ENCODE measurements at regions not wholly inside any gene's neighbourhood (a gene's known extent, or its start where the extent isn't known, plus 50 kb on each side); places are given as distances from the start of the nearest gene placed in this dataset.

- no peak for DNase-seq (ENCODE audit: low read depth in 3 of 3, low spot score in 1 of 3)
Observed at GRCh38 chr5:35436400-35437057, 181.1 kb upstream of the SPEF2 start.

- no peak for DNase-seq (ENCODE audit: low read depth in 3 of 3, low spot score in 1 of 3)
Observed at GRCh38 chr5:35430381-35431162, 187.1 kb upstream of the SPEF2 start.

- no peak for DNase-seq (ENCODE audit: low read depth in 3 of 3, low spot score in 1 of 3)
Observed at GRCh38 chr5:35420200-35420599, 189.9 kb upstream of the PRLR start.

DNA sequence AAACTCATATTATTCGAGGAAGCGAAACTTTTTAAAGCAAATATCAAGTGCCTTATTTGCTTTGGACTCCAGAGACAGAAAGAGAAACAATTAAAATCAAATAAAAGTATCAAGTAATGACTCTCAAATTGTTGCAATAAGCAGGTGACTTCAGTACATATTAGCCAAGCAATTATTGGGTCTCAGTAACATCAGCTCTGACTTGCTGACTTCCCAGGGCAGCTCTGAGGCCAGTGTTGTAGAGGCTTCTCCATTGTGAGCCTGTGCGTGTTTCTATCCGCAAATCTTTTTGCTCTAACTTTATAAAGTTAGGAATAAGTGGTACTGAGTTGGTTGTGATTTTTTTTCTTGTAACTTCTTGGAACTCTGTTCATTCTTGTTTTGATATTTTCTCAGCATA is 186.8 kb upstream of the PRLR start:
- no peak for DNase-seq (ENCODE audit: low read depth in 3 of 3, low spot score in 1 of 3)

- no peak for DNase-seq (ENCODE audit: low read depth in 3 of 3, low spot score in 1 of 3)
Observed at GRCh38 chr5:35416217-35416988, 186.1 kb upstream of the PRLR start.

GRCh38 chr5:35415309-35415708 is 185.0 kb upstream of the PRLR start:
- no peak for DNase-seq (ENCODE audit: low read depth in 3 of 3, low spot score in 1 of 3)

GRCh38 chr5:35409361-35409760 is 179.1 kb upstream of the PRLR start:
- DNase-seq (ENCODE audit: low read depth in 3 of 3, low spot score in 1 of 3), result no peak

DNA sequence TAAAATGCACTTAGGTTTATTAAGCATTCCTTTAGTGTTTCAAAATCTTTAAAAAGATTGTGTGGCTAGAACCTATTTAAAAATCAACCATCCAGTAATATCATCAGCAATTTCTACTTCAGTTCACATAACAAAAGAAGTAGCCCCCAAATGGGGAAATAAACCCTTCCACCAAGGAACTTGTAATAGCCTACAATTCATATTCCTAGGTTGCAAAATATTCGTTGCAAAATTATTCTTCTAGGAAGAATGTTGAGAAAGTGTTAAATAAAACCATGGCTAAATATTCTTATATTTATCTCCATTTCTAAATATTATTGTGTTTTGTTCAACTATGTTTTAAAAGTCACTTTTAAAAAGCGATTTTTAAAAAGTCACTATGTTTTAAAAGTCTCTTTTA is 177.9 kb upstream of the PRLR start:
- no peak for DNase-seq (ENCODE audit: low read depth in 3 of 3, low spot score in 1 of 3)

DNA sequence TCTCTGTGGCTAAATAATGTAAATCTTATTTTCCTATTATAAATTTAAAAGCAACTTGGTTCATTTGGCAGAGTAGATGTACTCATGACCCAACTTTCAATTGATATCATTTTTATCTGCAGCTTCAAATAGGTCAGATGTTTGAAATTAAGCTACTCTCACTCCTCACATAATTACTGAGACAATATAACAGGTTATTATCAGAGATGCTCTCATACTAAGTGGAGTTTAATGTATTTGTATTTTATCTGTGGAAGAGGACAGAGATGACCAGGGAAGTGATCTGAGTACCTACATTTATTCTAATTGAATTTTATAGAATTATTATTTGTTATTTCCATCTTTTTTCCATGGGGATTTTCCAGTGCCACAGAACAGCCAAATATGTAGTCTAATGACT is 177.4 kb upstream of the PRLR start:
- no peak for DNase-seq (ENCODE audit: low read depth in 3 of 3, low spot score in 1 of 3)

DNA sequence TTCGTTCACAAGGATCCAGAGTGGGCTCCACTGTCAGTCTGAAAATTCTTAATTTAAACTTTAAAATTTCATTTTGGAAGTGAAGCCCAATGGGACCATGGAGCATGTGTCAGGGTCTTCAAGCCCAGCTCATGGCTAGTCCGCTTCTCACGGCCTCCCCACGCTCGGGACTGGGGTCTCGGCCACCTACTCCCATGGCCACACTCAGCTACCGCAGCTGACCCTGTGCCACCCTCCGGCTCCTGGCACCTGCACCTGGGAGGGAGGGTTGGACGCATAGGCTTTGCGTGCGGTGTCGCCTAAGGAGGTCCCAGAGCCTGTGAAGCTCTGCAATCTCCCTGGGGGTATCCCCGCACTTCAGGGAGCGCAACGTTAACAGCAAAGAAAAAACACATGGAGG is 175.7 kb upstream of the PRLR start:
- DNase-seq (ENCODE audit: low read depth in 3 of 3, low spot score in 1 of 3), result no peak

- no peak for DNase-seq (ENCODE audit: low read depth in 3 of 3, low spot score in 1 of 3)
Observed at GRCh38 chr5:35404701-35405100, 174.4 kb upstream of the PRLR start.

DNA sequence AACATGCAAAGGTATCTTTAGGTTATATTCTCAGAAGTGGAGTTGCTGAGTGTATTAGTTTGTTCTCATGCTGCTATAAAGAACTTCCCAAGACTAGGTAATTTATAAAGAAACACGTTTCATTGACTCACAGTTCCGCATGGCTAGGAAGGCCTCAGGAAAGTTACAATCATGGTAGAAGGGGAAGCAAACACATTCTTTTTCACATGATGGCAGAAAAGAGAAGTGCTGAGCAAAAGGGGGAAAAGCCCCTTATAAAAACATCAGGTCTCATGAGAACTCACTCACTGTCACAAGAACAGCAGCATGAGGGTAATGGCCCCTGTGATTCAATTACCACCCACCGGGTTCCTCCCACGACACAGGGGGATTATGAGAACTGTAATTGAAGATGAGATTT is 163.6 kb upstream of the PRLR start:
- no peak for DNase-seq (ENCODE audit: low read depth in 3 of 3, low spot score in 1 of 3)

- DNase-seq (ENCODE audit: low read depth in 3 of 3, low spot score in 1 of 3), result no peak
Observed at GRCh38 chr5:35384658-35385057, 154.4 kb upstream of the PRLR start.

DNA sequence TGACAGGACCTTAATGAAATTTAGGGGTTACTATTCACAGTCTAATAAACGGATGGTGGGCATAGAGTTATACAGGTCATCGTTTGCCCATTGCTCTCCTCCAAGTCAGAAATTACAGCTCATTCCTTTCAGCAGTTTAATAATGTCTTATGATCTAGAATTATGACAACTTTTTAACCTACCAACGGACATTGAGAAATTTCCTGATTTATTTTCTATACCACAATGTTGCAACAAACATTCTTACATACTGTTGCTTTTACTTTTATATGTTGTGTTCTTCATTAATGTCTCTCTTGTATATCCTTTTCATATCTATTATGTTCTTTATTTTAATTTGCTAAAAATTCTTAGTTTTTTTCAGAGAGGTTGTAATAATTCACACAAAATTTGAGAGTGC is 152.8 kb upstream of the PRLR start:
- no peak for DNase-seq (ENCODE audit: low read depth in 3 of 3, low spot score in 1 of 3)

DNA sequence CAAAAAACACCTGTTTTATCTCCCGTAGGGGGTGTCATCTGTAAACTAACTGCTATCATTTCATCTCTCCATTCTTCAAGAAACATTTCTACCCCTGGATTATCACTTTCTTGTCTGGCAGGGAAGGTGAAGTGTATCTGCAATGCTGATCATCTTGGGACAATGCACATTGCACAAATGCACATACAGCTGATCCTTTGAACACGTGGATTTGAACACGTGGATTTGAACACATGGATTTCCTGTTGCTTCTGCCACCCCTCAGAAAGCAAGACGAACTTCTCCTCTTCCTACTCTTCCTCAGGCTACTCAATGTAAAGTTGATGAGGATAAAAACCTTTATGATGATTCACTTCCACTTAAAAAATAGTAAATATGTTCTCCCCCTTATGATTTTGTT is 147.4 kb upstream of the PRLR start:
- DNase-seq (ENCODE audit: low read depth in 3 of 3, low spot score in 1 of 3), result no peak

- no peak for DNase-seq (ENCODE audit: low read depth in 3 of 3, low spot score in 1 of 3)
Observed at GRCh38 chr5:35374584-35374983, 144.3 kb upstream of the PRLR start.

GRCh38 chr5:35373249-35373648 is 143.0 kb upstream of the PRLR start:
- no peak for DNase-seq (ENCODE audit: low read depth in 3 of 3, low spot score in 1 of 3)

GRCh38 chr5:35372482-35372881 is 142.2 kb upstream of the PRLR start:
- no peak for DNase-seq (ENCODE audit: low read depth in 3 of 3, low spot score in 1 of 3)

DNA sequence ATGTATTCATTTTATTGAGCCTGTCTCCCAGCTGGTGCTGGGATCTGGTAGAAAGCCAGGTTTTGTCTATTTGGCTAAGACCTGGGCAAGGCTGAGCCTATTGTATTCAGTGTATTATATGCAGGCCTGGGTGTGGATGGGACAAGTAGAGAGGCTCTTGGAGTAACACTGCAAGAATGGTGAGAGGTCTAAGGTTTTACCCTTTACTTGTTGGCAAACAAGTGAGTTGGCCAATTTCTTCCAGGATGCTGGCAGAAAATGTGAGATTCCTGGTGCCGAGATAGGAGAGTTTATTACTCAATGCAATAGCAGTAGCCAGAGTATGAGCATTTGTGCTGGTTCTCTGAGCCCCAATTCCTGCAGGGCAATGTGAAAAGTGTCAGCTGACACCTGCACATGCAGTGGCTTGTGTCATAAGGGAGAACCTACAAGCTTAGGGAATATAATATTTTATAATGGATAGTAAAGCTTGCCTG is 141.7 kb upstream of the PRLR start:
- no peak for DNase-seq (ENCODE audit: low read depth in 3 of 3, low spot score in 1 of 3)

DNA sequence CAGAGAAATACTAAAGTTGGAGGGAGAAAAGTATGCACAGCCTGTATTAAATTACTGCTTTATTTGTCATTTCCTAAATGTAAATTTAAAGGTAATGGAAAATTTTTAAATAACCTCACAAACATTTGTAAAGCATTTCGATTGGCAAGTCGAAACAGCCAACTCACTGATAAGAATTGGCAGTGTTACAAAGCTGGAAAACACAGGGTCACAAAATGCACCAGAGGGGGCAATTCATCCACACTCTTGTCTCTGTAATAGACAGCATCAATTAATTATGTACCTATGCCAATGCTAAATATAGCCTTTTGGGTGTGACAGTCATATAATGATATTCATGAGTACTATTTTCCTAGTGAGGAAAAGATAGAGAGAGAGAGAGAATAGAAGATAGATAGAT is 140.6 kb upstream of the PRLR start:
- no peak for DNase-seq (ENCODE audit: low read depth in 3 of 3, low spot score in 1 of 3)

DNA sequence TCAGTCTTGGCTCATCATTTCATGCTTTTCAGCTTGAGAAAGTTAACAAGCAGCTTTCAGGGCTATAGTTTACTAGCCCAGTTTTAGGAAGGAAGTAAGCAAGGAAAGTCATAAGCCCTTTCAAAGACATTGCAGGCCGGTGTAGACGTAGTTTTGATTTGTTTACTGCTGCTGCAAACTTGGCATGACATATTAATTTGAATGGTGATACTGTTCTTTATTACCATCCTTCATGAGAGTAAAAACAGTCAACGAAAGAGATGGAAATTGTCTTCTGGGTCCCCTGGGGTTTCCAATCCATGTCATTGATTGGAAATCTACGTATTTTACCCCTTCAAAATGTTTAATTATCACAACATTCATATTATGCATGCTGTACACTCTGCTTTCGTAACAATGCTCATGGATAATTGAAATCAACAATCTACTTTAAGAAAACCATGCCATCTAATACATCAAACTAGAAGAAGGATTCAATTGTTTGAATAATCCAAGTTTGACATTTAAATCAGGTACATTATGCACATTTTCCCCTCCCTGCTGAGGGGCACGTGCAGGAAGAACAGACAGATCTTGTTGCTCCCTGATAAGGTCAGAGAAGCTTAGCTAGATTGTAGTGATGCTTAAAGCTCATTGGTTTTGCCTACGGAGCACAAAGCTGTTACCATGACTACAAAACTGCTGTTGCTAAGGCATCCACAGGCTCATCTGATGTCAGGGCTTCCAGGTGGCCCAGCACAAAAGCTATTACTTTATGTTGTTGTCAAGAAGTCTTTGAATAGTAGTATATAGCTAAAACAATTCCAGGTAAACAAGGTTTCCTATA is 139.9 kb upstream of the PRLR start:
- no peak for DNase-seq (ENCODE audit: low read depth in 3 of 3, low spot score in 1 of 3)
